DND-41 (cell line): ENCODE measurements at regions not wholly inside any gene's neighbourhood (a gene's known extent, or its start where the extent isn't known, plus 50 kb on each side); places are given as distances from the start of the nearest gene placed in this dataset.

Source experiments
- ATAC-seq: fragments of 200-7000 bp; cut with Tn5 transposase; 3 replicates; pipeline ENCODE4 v1.9.1; 2021; ENCODE audit warnings: low read depth; ENCODE audit not compliant: insufficient read depth
- DNase-seq: peaks from one replicate; pipeline ENCODE4 v3.0.0-alpha.2; 2020
- H2AFZ ChIP-seq: 2 replicates; pipeline ENCODE4 v1.6.0; 2012; ENCODE audit warnings: low read depth, low read length
- H3K27ac ChIP-seq: 2 replicates; pipeline ENCODE4 v1.5.1; 2012; ENCODE audit warnings: low read length, inconsistent platforms
- H3K27me3 ChIP-seq: fragments of 200-600 bp; sonication (generic); 2 replicates; pipeline ENCODE4 v1.6.0; 2012; ENCODE audit warnings: low read length, mild to moderate bottlenecking, inconsistent platforms; ENCODE audit not compliant: insufficient read depth, poor library complexity
- H3K36me3 ChIP-seq: 2 replicates; pipeline ENCODE4 v1.5.1; 2012; ENCODE audit warnings: low read length, inconsistent platforms; ENCODE audit not compliant: insufficient read depth
- H3K4me1 ChIP-seq: 2 replicates; pipeline ENCODE4 v1.5.1; 2012; ENCODE audit warnings: mild to moderate bottlenecking, low read length; ENCODE audit not compliant: insufficient read depth
- H3K4me2 ChIP-seq: 2 replicates; pipeline ENCODE4 v1.6.0; 2012; ENCODE audit warnings: mild to moderate bottlenecking, moderate library complexity, low read length, inconsistent platforms; ENCODE audit not compliant: insufficient read depth
- H3K4me3 ChIP-seq, 2 experiments: fragments of 200-600 bp in 1 of 2; shearing (Covaris generic) in 1 of 2; 2 replicates each; pipeline ENCODE4 v1.5.1; 2012 to 2016; ENCODE audit warnings: inconsistent platforms in 2 of 2, low read length in 2 of 2, mild to moderate bottlenecking in 2 of 2, low read depth in 1 of 2, moderate library complexity in 1 of 2
- H3K79me2 ChIP-seq: 2 replicates; pipeline ENCODE4 v1.6.0; 2012; ENCODE audit warnings: low read length, inconsistent platforms; ENCODE audit not compliant: insufficient read depth
- H3K9ac ChIP-seq: 2 replicates; pipeline ENCODE4 v1.6.0; 2012; ENCODE audit warnings: low read depth, mild to moderate bottlenecking, inconsistent platforms, low read length, moderate library complexity
- H3K9me3 ChIP-seq: 2 replicates; pipeline ENCODE4 v1.5.1; 2012; ENCODE audit warnings: low read length, moderate library complexity, mild to moderate bottlenecking, inconsistent platforms; ENCODE audit not compliant: insufficient read depth, severe bottlenecking
- H4K20me1 ChIP-seq: 2 replicates; pipeline ENCODE4 v1.6.0; 2012; ENCODE audit warnings: low read length; ENCODE audit not compliant: insufficient read depth
- EZH2 ChIP-seq: IDR thresholded peaks from 3 replicates; pipeline ENCODE4 v1.6.1; 2012; ENCODE audit warnings: borderline replicate concordance, low read depth, mild to moderate bottlenecking, moderate library complexity, low read length, inconsistent platforms; ENCODE audit not compliant: severe bottlenecking
- TF ChIP-seq, protein P1 (sequence below): IDR thresholded peaks from 2 replicates; pipeline ENCODE4 v1.5.1; 2012; ENCODE audit warnings: borderline replicate concordance, low read length, moderate library complexity, mild to moderate bottlenecking; ENCODE audit not compliant: poor library complexity, severe bottlenecking; ENCODE audit errors: extremely low read depth

DNA sequence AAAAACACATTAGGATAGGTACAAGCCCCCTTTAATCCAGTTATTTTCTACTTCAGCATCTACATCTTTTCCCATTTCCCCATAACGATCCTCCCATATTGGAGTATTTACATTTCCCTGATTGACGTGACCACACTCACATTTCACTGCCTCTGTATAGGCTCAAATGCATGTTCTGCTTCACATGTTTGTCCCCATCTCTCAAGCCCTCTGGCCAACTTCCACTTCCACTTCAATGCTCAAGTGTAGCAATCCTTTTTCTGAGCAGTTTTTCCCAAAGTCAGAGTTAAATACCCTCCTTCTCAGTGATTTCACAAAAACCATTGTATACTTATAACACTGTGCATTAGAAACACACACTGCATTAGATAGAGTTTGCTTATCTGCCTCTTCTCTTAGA, 61.8 kb upstream of the TTLL7 start:
- no peak for TF ChIP-seq EZH2
- TF ChIP-seq, protein P1, sequence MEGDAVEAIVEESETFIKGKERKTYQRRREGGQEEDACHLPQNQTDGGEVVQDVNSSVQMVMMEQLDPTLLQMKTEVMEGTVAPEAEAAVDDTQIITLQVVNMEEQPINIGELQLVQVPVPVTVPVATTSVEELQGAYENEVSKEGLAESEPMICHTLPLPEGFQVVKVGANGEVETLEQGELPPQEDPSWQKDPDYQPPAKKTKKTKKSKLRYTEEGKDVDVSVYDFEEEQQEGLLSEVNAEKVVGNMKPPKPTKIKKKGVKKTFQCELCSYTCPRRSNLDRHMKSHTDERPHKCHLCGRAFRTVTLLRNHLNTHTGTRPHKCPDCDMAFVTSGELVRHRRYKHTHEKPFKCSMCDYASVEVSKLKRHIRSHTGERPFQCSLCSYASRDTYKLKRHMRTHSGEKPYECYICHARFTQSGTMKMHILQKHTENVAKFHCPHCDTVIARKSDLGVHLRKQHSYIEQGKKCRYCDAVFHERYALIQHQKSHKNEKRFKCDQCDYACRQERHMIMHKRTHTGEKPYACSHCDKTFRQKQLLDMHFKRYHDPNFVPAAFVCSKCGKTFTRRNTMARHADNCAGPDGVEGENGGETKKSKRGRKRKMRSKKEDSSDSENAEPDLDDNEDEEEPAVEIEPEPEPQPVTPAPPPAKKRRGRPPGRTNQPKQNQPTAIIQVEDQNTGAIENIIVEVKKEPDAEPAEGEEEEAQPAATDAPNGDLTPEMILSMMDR: no peak
- H3K27me3 ChIP-seq: no peaks in the 10 kb centered on the region
- no peaks in the 10 kb centered on the region for H3K4me1 ChIP-seq
- no peak for DNase-seq
- no peaks in the 10 kb centered on the region for H3K79me2 ChIP-seq
- no peaks in the 10 kb centered on the region for H3K9me3 ChIP-seq
- no peaks in the 10 kb centered on the region for H3K36me3 ChIP-seq
- H3K4me3 ChIP-seq: no peak overlapping the region
- H4K20me1 ChIP-seq: no peaks in the 10 kb centered on the region
- H3K27ac ChIP-seq: no peak overlapping the region
- H3K4me2 ChIP-seq: no peak overlapping the region
- H2AFZ ChIP-seq: no peak overlapping the region
- no peak for ATAC-seq
- no peak overlapping the region for H3K9ac ChIP-seq

DNA sequence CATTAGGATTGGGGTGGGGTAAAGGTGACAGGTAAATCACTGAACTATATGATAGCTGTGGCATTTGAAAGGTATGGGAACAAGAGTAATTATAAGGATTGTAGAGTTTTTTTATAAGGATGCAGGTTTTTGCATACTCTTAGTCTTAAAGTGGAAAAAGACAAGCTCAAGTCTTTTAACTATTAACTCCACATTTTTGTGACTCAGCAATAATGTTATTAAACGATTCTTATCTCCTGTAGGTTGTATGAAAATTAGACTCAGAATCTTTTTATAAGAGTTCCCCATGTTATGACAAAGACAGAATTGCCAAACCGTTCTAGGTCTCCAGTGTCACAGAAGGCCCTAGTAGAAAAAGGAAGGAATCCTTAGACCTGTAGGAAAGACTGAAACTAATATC, 49.9 kb upstream of the TTLL7 start:
- Histone ChIP-seq H3K4me1 (no peaks in the 10 kb centered on the region), H3K36me3 (no peaks in the 10 kb centered on the region), H3K4me2 (no peak overlapping the region), H2AFZ (no peak overlapping the region), H3K9ac (no peak overlapping the region), H3K27ac (no peak overlapping the region), H3K9me3 (no peaks in the 10 kb centered on the region), H3K79me2 (no peaks in the 10 kb centered on the region), H4K20me1 (no peaks in the 10 kb centered on the region), H3K4me3 (no peak overlapping the region), H3K27me3 (no peaks in the 10 kb centered on the region)
- no peak for ATAC-seq
- TF ChIP-seq EZH2: no peak
- DNase-seq: no peak
